Skeletal muscle tissue (tissue), 3 donors: ENCODE measurements at regions not wholly inside any gene's neighbourhood (a gene's known extent, or its start where the extent isn't known, plus 50 kb on each side); places are given as distances from the start of the nearest gene placed in this dataset.
A peak's percentile ranks its signal among the peaks of the same experiment; 100 is the strongest.
"Not testable (repeated sequence)": the region's sequence is repeated elsewhere in the genome, so short reads cannot be mapped to it uniquely, and the experiment has no call there.

Source experiments
- H3K27ac ChIP-seq: one replicate; pipeline ENCODE4 v1.7.0; 2013; ENCODE audit warnings: mild to moderate bottlenecking, low read depth, low read length, inconsistent platforms
- H3K27me3 ChIP-seq, 3 donors: one replicate each; pipeline ENCODE4 v1.7.0; 2013; ENCODE audit warnings: low read length in 3 of 3; ENCODE audit not compliant: control insufficient read depth in 3 of 3, insufficient read depth in 3 of 3
- H3K36me3 ChIP-seq, 3 donors: one replicate each; pipeline ENCODE4 v1.7.0; 2013; ENCODE audit warnings: low read length in 3 of 3; ENCODE audit not compliant: control insufficient read depth in 3 of 3, insufficient read depth in 3 of 3
- H3K4me1 ChIP-seq, 3 donors: one replicate each; pipeline ENCODE4 v1.7.0; 2013; ENCODE audit warnings: low read length in 3 of 3, mild to moderate bottlenecking in 3 of 3; ENCODE audit not compliant: control insufficient read depth in 3 of 3, insufficient read depth in 3 of 3
- H3K4me3 ChIP-seq, 3 donors: one replicate each; pipeline ENCODE4 v1.7.0; 2013; ENCODE audit warnings: low read length in 3 of 3
- H3K9ac ChIP-seq, 3 donors: one replicate each; pipeline ENCODE4 v1.7.0; 2013; ENCODE audit warnings: low read length in 3 of 3, mild to moderate bottlenecking in 3 of 3, moderate library complexity in 2 of 3, low read depth in 1 of 3
- H3K9me3 ChIP-seq, 3 donors: one replicate each; pipeline ENCODE4 v1.7.0; 2013; ENCODE audit warnings: low read length in 3 of 3; ENCODE audit not compliant: control insufficient read depth in 3 of 3
- donor health status: Osteomylitis.

- Histone ChIP-seq H3K4me3 (no peak overlapping the region), H3K27ac (no peak overlapping the region), H3K4me1 (no peaks in the 10 kb centered on the region), H3K9ac (no peak overlapping the region), H3K27me3 (no peaks in the 10 kb centered on the region), H3K36me3 (no peaks in the 10 kb centered on the region), H3K9me3 (peaks cover 0 to 2% (median 0%) of the 10 kb centered on the region in 3 donors)
These were observed 443.8 kb downstream of the LRRC70 start for GRCh38 chr5:63022403-63022802.

- H3K36me3 ChIP-seq: no peaks in the 10 kb centered on the region
- no peak overlapping the region for H3K4me3 ChIP-seq
- H3K4me1 ChIP-seq: no peaks in the 10 kb centered on the region
- H3K27ac ChIP-seq: no peak overlapping the region
- H3K9me3 ChIP-seq: peaks cover 0 to 4% (median 2%) of the 10 kb centered on the region in 3 donors
- no peaks in the 10 kb centered on the region for H3K27me3 ChIP-seq
- no peak overlapping the region for H3K9ac ChIP-seq
These were observed 432.5 kb downstream of the LRRC70 start for GRCh38 chr5:63011158-63011557.

- H3K36me3 ChIP-seq: no peaks in the 10 kb centered on the region
- no peaks in the 10 kb centered on the region for H3K4me1 ChIP-seq
- H3K4me3 ChIP-seq: no peak overlapping the region
- H3K9me3 ChIP-seq: peaks cover 0 to 6% (median 3%) of the 10 kb centered on the region in 3 donors
- no peaks in the 10 kb centered on the region for H3K27me3 ChIP-seq
- H3K9ac ChIP-seq: no peak overlapping the region
- no peak overlapping the region for H3K27ac ChIP-seq
These were observed 429.6 kb downstream of the LRRC70 start for GRCh38 chr5:63008195-63008594.

GRCh38 chr5:62994842-62995241, 416.2 kb downstream of the LRRC70 start:
- not testable (repeated sequence) for H3K36me3 ChIP-seq, H3K4me1 ChIP-seq, H3K4me3 ChIP-seq, H3K9me3 ChIP-seq, H3K9ac ChIP-seq, H3K27ac ChIP-seq, H3K27me3 ChIP-seq

GRCh38 chr5:62985749-62986148, 407.1 kb downstream of the LRRC70 start:
- no peak overlapping the region for H3K9ac ChIP-seq
- no peak overlapping the region for H3K27ac ChIP-seq
- H3K27me3 ChIP-seq: no peaks in the 10 kb centered on the region
- no peaks in the 10 kb centered on the region for H3K36me3 ChIP-seq
- H3K4me3 ChIP-seq: peak overlapping the region in 1 of 3 donors; percentile 18
- H3K4me1 ChIP-seq: no peaks in the 10 kb centered on the region
- peaks cover 0 to 3% (median 0%) of the 10 kb centered on the region in 3 donors for H3K9me3 ChIP-seq

GRCh38 chr5:62982348-62982747, 403.7 kb downstream of the LRRC70 start:
- Histone ChIP-seq H3K27me3 (no peaks in the 10 kb centered on the region), H3K9me3 (no peaks in the 10 kb centered on the region), H3K4me1 (no peaks in the 10 kb centered on the region)

GRCh38 chr5:62980884-62981283, 402.3 kb downstream of the LRRC70 start:
- no peaks in the 10 kb centered on the region for H3K27me3 ChIP-seq
- no peak overlapping the region for H3K9ac ChIP-seq
- H3K9me3 ChIP-seq: no peaks in the 10 kb centered on the region
- H3K4me3 ChIP-seq: no peak overlapping the region
- no peaks in the 10 kb centered on the region for H3K36me3 ChIP-seq
- no peaks in the 10 kb centered on the region for H3K4me1 ChIP-seq
- H3K27ac ChIP-seq: no peak overlapping the region

More at GRCh38 chr5:62982348-62982747, 403.7 kb downstream of the LRRC70 start:
- no peaks in the 10 kb centered on the region for H3K36me3 ChIP-seq
- H3K9ac ChIP-seq: no peak overlapping the region
- H3K27ac ChIP-seq: no peak overlapping the region
- H3K4me3 ChIP-seq: no peak overlapping the region

- no peak overlapping the region for H3K27ac ChIP-seq
- H3K27me3 ChIP-seq: no peaks in the 10 kb centered on the region
- no peaks in the 10 kb centered on the region for H3K36me3 ChIP-seq
- no peak overlapping the region for H3K4me3 ChIP-seq
- no peak overlapping the region for H3K9ac ChIP-seq
- H3K4me1 ChIP-seq: no peaks in the 10 kb centered on the region
- no peaks in the 10 kb centered on the region for H3K9me3 ChIP-seq
These were observed 400.9 kb downstream of the LRRC70 start for GRCh38 chr5:62979472-62979871.

GRCh38 chr5:62977661-62978060, 399.0 kb downstream of the LRRC70 start:
- H3K4me1 ChIP-seq: no peaks in the 10 kb centered on the region
- H3K4me3 ChIP-seq: no peak overlapping the region
- H3K9ac ChIP-seq: no peak overlapping the region
- H3K9me3 ChIP-seq: no peaks in the 10 kb centered on the region
- no peak overlapping the region for H3K27ac ChIP-seq
- H3K27me3 ChIP-seq: no peaks in the 10 kb centered on the region
- no peaks in the 10 kb centered on the region for H3K36me3 ChIP-seq

GRCh38 chr5:62974623-62975022, 396.0 kb downstream of the LRRC70 start:
- no peaks in the 10 kb centered on the region for H3K9me3 ChIP-seq
- no peaks in the 10 kb centered on the region for H3K36me3 ChIP-seq
- H3K27me3 ChIP-seq: no peaks in the 10 kb centered on the region
- no peak overlapping the region for H3K27ac ChIP-seq
- no peaks in the 10 kb centered on the region for H3K4me1 ChIP-seq
- no peak overlapping the region for H3K4me3 ChIP-seq
- H3K9ac ChIP-seq: no peak overlapping the region
